IPS DF 6.9 (cell line): ENCODE measurements at regions not wholly inside any gene's neighbourhood (a gene's known extent, or its start where the extent isn't known, plus 50 kb on each side); places are given as distances from the start of the nearest gene placed in this dataset.
"Not testable (repeated sequence)": the region's sequence is repeated elsewhere in the genome, so short reads cannot be mapped to it uniquely, and the experiment has no call there.

Source experiments
- DNase-seq: peaks from one replicate; pipeline ENCODE4 v3.0.0-alpha.2; 2013; ENCODE audit warnings: low read depth, low spot score
- H3K27ac ChIP-seq: one replicate; pipeline ENCODE4 v1.5.1; 2013; ENCODE audit warnings: low read length, control low read depth
- H3K27me3 ChIP-seq: 2 replicates; pipeline ENCODE4 v1.6.1; 2013; ENCODE audit warnings: mild to moderate bottlenecking, low read length; ENCODE audit not compliant: control insufficient read depth, insufficient read depth
- H3K36me3 ChIP-seq: 2 replicates; pipeline ENCODE4 v1.6.1; 2013; ENCODE audit warnings: low read length; ENCODE audit not compliant: control insufficient read depth, insufficient read depth
- H3K4me1 ChIP-seq: 2 replicates; pipeline ENCODE4 v1.6.1; 2013; ENCODE audit warnings: low read length; ENCODE audit not compliant: control insufficient read depth, insufficient read depth
- H3K4me3 ChIP-seq: 2 replicates; pipeline ENCODE4 v1.5.1; 2013; ENCODE audit warnings: mild to moderate bottlenecking, low read length
- H3K9me3 ChIP-seq: 2 replicates; pipeline ENCODE4 v1.6.1; 2013; ENCODE audit warnings: low read length, inconsistent platforms; ENCODE audit not compliant: control insufficient read depth, insufficient read depth
- WGBS: extraction: QIAGEN DNeasy Blood & Tissue Kit; methylation state at CpG from one replicate; pipeline ENCODE4 v1.1.7; 2013; ENCODE audit warnings: mixed read lengths, missing lambda C conversion rate; ENCODE audit not compliant: insufficient read length, insufficient coverage; 5-methylcytosine and 5-hydroxymethylcytosine counted together

DNA sequence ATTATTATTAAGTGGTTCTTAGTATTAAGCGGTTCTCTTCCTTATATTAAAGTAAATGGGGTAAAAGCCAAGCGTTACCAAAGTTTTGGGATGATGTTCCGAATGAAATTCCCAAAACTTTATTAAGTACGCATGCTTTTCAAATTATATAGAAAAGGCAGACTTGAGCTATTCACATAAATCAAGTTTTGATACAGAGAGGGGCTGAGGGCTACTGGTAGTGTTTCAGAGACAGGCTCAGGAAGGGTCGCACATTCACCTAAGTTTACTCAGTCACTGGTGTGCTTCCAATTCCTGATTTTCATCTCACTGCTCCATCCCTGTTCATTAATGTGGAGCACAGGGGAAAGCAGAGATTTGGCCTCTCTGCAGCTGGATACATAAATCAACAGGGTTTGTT is 652.2 kb downstream of the QKI start:
- no peaks in the 10 kb centered on the region for H3K9me3 ChIP-seq
- no peak for DNase-seq
- H3K36me3 ChIP-seq = no peaks in the 10 kb centered on the region
- H3K4me1 ChIP-seq = no peaks in the 10 kb centered on the region
- no peak overlapping the region for H3K27ac ChIP-seq
- WGBS = 100% methylated on average over 1 of the region's 5 CpGs
- no peaks in the 10 kb centered on the region for H3K27me3 ChIP-seq
- H3K4me3 ChIP-seq = no peak overlapping the region

- no peaks in the 10 kb centered on the region for H3K4me1 ChIP-seq
- no peak overlapping the region for H3K4me3 ChIP-seq
- no peak for DNase-seq
- WGBS = 100% methylated on average over 1 of the region's 6 CpGs
- H3K27ac ChIP-seq = no peak overlapping the region
- no peaks in the 10 kb centered on the region for H3K36me3 ChIP-seq
- H3K9me3 ChIP-seq = no peaks in the 10 kb centered on the region
- H3K27me3 ChIP-seq = no peaks in the 10 kb centered on the region
Measured at GRCh38 chr6:164066335-164066734, 651.8 kb downstream of the QKI start.

DNA sequence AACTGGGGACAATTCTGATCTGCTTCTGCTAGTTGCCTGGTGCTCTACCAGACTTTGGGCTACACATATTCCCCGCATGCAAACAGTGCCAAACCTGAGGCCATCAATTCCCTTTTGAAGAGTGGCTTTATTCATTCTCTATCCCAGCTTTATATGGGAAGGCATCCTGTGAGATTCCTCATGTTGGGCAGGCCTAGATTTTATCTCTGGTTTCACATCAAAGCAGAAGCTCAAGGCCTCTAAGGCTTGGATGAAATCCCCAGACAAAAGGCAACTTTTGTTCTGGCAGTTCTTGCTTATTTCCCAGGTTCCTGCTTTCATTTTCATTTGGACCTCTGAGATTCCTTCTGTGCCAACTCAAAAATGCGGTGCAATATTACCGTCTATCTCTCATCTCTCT is 648.8 kb downstream of the QKI start:
- no CpG with 5 or more reads among the region's 3 CpGs for WGBS
- no peaks in the 10 kb centered on the region for H3K36me3 ChIP-seq
- no peak overlapping the region for H3K4me3 ChIP-seq
- no peaks in the 10 kb centered on the region for H3K9me3 ChIP-seq
- H3K27ac ChIP-seq = no peak overlapping the region
- DNase-seq = no peak
- no peaks in the 10 kb centered on the region for H3K27me3 ChIP-seq
- no peaks in the 10 kb centered on the region for H3K4me1 ChIP-seq

DNA sequence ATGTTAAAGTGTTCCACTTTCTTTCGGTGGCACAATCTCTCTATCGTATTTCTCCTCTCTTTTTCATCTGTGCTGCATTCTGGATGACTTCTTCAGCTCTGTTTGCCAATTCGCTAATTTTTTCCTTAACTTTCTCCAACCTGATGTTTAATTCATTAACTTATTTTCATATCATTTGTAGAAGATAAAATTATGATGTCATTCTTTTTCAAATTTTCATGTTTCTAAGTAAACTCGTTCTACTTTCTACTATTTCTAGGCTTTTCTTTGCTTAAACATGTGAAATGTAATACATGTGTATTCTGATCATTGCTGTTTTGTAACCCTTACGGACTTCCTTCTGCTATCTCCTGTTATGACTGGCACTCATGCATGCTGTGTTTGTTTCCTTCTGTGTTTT is 648.4 kb downstream of the QKI start:
- Histone ChIP-seq H3K4me3 (no peak overlapping the region), H3K36me3 (no peaks in the 10 kb centered on the region), H3K9me3 (no peaks in the 10 kb centered on the region), H3K27ac (no peak overlapping the region), H3K4me1 (no peaks in the 10 kb centered on the region), H3K27me3 (no peaks in the 10 kb centered on the region)
- no CpG with 5 or more reads among the region's 5 CpGs for WGBS
- DNase-seq = no peak

- H3K9me3 ChIP-seq = 0 out of 2 replicates have a peak, but pooled peaks cover 2% of the 10 kb centered on the region
- H3K36me3 ChIP-seq = no peaks in the 10 kb centered on the region
- no peaks in the 10 kb centered on the region for H3K27me3 ChIP-seq
- no peak overlapping the region for H3K27ac ChIP-seq
- H3K4me3 ChIP-seq = no peak overlapping the region
- DNase-seq = no peak
- no CpG with 5 or more reads among the region's 5 CpGs for WGBS
- no peaks in the 10 kb centered on the region for H3K4me1 ChIP-seq
Measured at GRCh38 chr6:164057876-164058275, 643.4 kb downstream of the QKI start.

GRCh38 chr6:164051427-164051826 is 636.9 kb downstream of the QKI start:
- Histone ChIP-seq H3K4me3 (no peak overlapping the region), H3K4me1 (no peaks in the 10 kb centered on the region), H3K27me3 (no peaks in the 10 kb centered on the region), H3K9me3 (0 out of 2 replicates have a peak, but pooled peaks cover 1% of the 10 kb centered on the region), H3K36me3 (no peaks in the 10 kb centered on the region), H3K27ac (no peak overlapping the region)
- DNase-seq = no peak
- no CpG with 5 or more reads among the region's 4 CpGs for WGBS

- Histone ChIP-seq H3K27ac (no peak overlapping the region), H3K4me3 (no peak overlapping the region), H3K9me3 (no peaks in the 10 kb centered on the region), H3K27me3 (no peaks in the 10 kb centered on the region), H3K4me1 (no peaks in the 10 kb centered on the region), H3K36me3 (no peaks in the 10 kb centered on the region)
- no peak for DNase-seq
- no CpG with 5 or more reads among the region's 2 CpGs for WGBS
Measured at GRCh38 chr6:164049517-164049988, 635.0 kb downstream of the QKI start.

DNA sequence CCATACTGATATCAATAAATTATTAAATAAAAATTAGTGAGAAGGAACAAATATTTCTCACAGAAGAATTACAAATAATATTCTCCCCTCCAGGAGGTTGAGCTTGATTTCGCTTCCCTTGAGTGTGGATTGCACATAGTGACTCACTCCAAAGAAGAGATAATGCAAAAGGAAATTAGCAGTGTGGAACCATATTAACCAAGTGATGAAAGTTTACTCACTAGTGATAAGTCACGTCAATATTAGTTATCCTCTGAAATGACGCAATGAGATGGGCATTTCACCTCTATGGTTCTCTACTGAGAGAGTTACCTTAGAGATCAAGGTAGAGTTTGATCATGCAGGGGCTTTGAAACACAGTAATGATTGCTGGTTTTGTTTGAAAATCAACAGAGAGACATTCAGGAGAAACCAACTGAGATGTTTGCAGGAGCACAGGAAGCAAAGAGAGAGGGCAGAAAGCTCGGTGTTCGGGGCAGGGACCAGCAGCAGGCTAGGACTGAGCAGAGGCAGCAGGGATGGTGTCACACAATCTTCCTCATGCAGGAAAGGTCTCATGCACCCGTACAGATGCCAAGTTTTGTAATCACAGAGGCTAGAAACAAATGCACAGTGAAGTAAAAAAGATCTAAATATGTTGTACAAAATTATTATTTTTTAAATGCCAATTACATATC is 634.5 kb downstream of the QKI start:
- Histone ChIP-seq H3K36me3 (no peaks in the 10 kb centered on the region), H3K27me3 (no peaks in the 10 kb centered on the region), H3K27ac (no peak overlapping the region), H3K4me3 (no peak overlapping the region), H3K4me1 (no peaks in the 10 kb centered on the region), H3K9me3 (no peaks in the 10 kb centered on the region)
- DNase-seq = no peak
- WGBS = no CpG with 5 or more reads among the region's 6 CpGs

DNA sequence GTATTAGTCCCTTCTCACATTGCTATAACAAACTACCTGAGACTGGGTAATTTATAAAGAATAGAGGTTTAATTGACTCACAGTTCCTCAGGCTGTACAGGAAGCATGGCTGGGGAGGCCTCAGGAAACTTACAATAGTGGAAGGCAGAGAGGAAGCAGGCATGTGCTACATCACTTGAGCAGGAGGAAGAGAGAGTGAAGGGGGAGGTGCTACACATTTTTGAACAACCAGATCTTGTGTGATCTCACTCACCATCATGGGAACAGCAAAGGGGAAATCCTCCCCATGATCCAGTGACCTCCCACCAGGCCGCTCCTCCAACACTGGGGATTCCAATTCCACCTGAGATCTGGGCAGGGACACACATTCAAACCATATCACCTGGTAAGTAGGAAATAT is 630.6 kb downstream of the QKI start:
- no peaks in the 10 kb centered on the region for H3K9me3 ChIP-seq
- no peak overlapping the region for H3K4me3 ChIP-seq
- H3K27ac ChIP-seq = no peak overlapping the region
- no CpG with 5 or more reads among the region's 1 CpG for WGBS
- DNase-seq = no peak
- H3K36me3 ChIP-seq = no peaks in the 10 kb centered on the region
- no peaks in the 10 kb centered on the region; the same call in 1 of the 2 replicates for H3K4me1 ChIP-seq
- no peaks in the 10 kb centered on the region for H3K27me3 ChIP-seq

- H3K27ac ChIP-seq, H3K4me3 ChIP-seq, H3K27me3 ChIP-seq, H3K36me3 ChIP-seq, H3K4me1 ChIP-seq, DNase-seq, H3K9me3 ChIP-seq: not testable (repeated sequence)
- WGBS = no CpG with 5 or more reads among the region's 5 CpGs
Measured at GRCh38 chr6:164043656-164044055, 629.1 kb downstream of the QKI start.

DNA sequence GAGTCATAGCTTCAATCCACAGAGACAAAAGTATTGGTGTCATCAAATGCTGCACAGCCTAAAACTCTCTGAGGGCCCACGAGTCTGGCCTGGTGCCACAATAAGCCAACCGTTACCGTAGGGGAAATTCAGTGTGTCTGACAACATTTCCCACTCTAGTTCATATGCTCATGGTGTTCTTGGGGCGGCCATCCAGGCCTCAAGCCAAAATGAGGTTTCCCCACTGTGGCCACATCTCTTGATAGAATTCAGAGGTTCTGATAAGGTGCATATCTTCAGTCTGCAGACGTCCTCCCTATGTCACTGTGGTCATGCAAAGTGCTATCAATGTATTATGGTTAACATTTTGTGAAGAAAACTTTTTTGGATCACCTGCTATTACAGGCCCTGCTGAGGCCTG is 627.7 kb downstream of the QKI start:
- Histone ChIP-seq H3K9me3 (no peaks in the 10 kb centered on the region), H3K4me1 (no peaks in the 10 kb centered on the region; the same call in 1 of the 2 replicates), H3K27ac (no peak overlapping the region), H3K27me3 (no peaks in the 10 kb centered on the region), H3K4me3 (no peak overlapping the region), H3K36me3 (no peaks in the 10 kb centered on the region)
- DNase-seq = no peak
- WGBS = no CpG with 5 or more reads among the region's 5 CpGs
